IPS DF 6.9 (cell line): ENCODE measurements at regions not wholly inside any gene's neighbourhood (a gene's known extent, or its start where the extent isn't known, plus 50 kb on each side); places are given as distances from the start of the nearest gene placed in this dataset.

Experiments used
- DNase-seq: peaks from one replicate; pipeline ENCODE4 v3.0.0-alpha.2; 2013; ENCODE audit warnings: low read depth, low spot score
- H3K27ac ChIP-seq: one replicate; pipeline ENCODE4 v1.5.1; 2013; ENCODE audit warnings: low read length, control low read depth
- H3K27me3 ChIP-seq: 2 replicates; pipeline ENCODE4 v1.6.1; 2013; ENCODE audit warnings: mild to moderate bottlenecking, low read length; ENCODE audit not compliant: control insufficient read depth, insufficient read depth
- H3K36me3 ChIP-seq: 2 replicates; pipeline ENCODE4 v1.6.1; 2013; ENCODE audit warnings: low read length; ENCODE audit not compliant: control insufficient read depth, insufficient read depth
- H3K4me1 ChIP-seq: 2 replicates; pipeline ENCODE4 v1.6.1; 2013; ENCODE audit warnings: low read length; ENCODE audit not compliant: control insufficient read depth, insufficient read depth
- H3K4me3 ChIP-seq: 2 replicates; pipeline ENCODE4 v1.5.1; 2013; ENCODE audit warnings: mild to moderate bottlenecking, low read length
- H3K9me3 ChIP-seq: 2 replicates; pipeline ENCODE4 v1.6.1; 2013; ENCODE audit warnings: low read length, inconsistent platforms; ENCODE audit not compliant: control insufficient read depth, insufficient read depth
- WGBS: extraction: QIAGEN DNeasy Blood & Tissue Kit; methylation state at CpG from one replicate; pipeline ENCODE4 v1.1.7; 2013; ENCODE audit warnings: mixed read lengths, missing lambda C conversion rate; ENCODE audit not compliant: insufficient read length, insufficient coverage; 5-methylcytosine and 5-hydroxymethylcytosine counted together

GRCh38 chr1:245054105-245054504, 100.7 kb upstream of the KIF26B start:
- no peak for DNase-seq
- no peaks in the 10 kb centered on the region for H3K36me3 ChIP-seq
- no CpG with 5 or more reads among the region's 7 CpGs for WGBS
- H3K4me1 ChIP-seq, result peaks cover 5% of the 10 kb centered on the region; the same call in 1 of the 2 replicates
- H3K27ac ChIP-seq, result no peak overlapping the region
- H3K9me3 ChIP-seq, result no peaks in the 10 kb centered on the region
- H3K4me3 ChIP-seq, result no peak overlapping the region
- no peaks in the 10 kb centered on the region for H3K27me3 ChIP-seq

GRCh38 chr1:245052258-245052657, 102.5 kb upstream of the KIF26B start:
- Histone ChIP-seq H3K4me3 (no peak overlapping the region), H3K27ac (no peak overlapping the region), H3K9me3 (no peaks in the 10 kb centered on the region), H3K4me1 (peaks cover 5% of the 10 kb centered on the region; the same call in 1 of the 2 replicates), H3K27me3 (no peaks in the 10 kb centered on the region), H3K36me3 (no peaks in the 10 kb centered on the region)
- no CpG with 5 or more reads among the region's 10 CpGs for WGBS
- DNase-seq, result no peak

GRCh38 chr1:245051349-245052221, 103.2 kb upstream of the KIF26B start:
- no peak for DNase-seq
- Histone ChIP-seq H3K27me3 (no peaks in the 10 kb centered on the region), H3K9me3 (no peaks in the 10 kb centered on the region), H3K4me3 (no peak overlapping the region), H3K27ac (no peak overlapping the region), H3K4me1 (peaks cover 6% of the 10 kb centered on the region; the same call in 1 of the 2 replicates), H3K36me3 (no peaks in the 10 kb centered on the region)
- no CpG with 5 or more reads among the region's 18 CpGs for WGBS

- no peak for DNase-seq
- Histone ChIP-seq H3K27me3 (no peaks in the 10 kb centered on the region), H3K4me3 (no peak overlapping the region), H3K9me3 (no peaks in the 10 kb centered on the region), H3K36me3 (no peaks in the 10 kb centered on the region), H3K4me1 (0 out of 2 replicates have a peak, but pooled peaks cover 1% of the 10 kb centered on the region), H3K27ac (no peak overlapping the region)
- no CpG with 5 or more reads among the region's 11 CpGs for WGBS
Measured at GRCh38 chr1:245046769-245047168, 108.0 kb upstream of the KIF26B start.

GRCh38 chr1:245046315-245046714, 108.5 kb upstream of the KIF26B start:
- Histone ChIP-seq H3K27me3 (no peaks in the 10 kb centered on the region), H3K9me3 (no peaks in the 10 kb centered on the region), H3K4me3 (no peak overlapping the region), H3K4me1 (0 out of 2 replicates have a peak, but pooled peaks cover 1% of the 10 kb centered on the region), H3K36me3 (no peaks in the 10 kb centered on the region), H3K27ac (no peak overlapping the region)
- no peak for DNase-seq
- no CpG with 5 or more reads among the region's 9 CpGs for WGBS

- no peaks in the 10 kb centered on the region for H3K27me3 ChIP-seq
- H3K4me3 ChIP-seq, result no peak overlapping the region
- H3K36me3 ChIP-seq, result no peaks in the 10 kb centered on the region
- no CpG with 5 or more reads among the region's 9 CpGs for WGBS
- no peak overlapping the region for H3K27ac ChIP-seq
- H3K4me1 ChIP-seq, result 0 out of 2 replicates have a peak, but pooled peaks cover 1% of the 10 kb centered on the region
- no peak for DNase-seq
- no peaks in the 10 kb centered on the region for H3K9me3 ChIP-seq
Measured at GRCh38 chr1:245045087-245045881, 109.5 kb upstream of the KIF26B start.

GRCh38 chr1:245043611-245043940, 111.2 kb upstream of the KIF26B start:
- no CpG with 5 or more reads among the region's 6 CpGs for WGBS
- Histone ChIP-seq H3K4me1 (0 out of 2 replicates have a peak, but pooled peaks cover 1% of the 10 kb centered on the region), H3K36me3 (no peaks in the 10 kb centered on the region), H3K27ac (no peak overlapping the region), H3K27me3 (no peaks in the 10 kb centered on the region), H3K9me3 (no peaks in the 10 kb centered on the region), H3K4me3 (no peak overlapping the region)
- no peak for DNase-seq

- WGBS, result 100% methylated on average over 3 of the region's 9 CpGs
- no peak overlapping the region for H3K27ac ChIP-seq
- no peaks in the 10 kb centered on the region for H3K36me3 ChIP-seq
- no peaks in the 10 kb centered on the region for H3K27me3 ChIP-seq
- H3K4me3 ChIP-seq, result no peak overlapping the region
- no peaks in the 10 kb centered on the region for H3K9me3 ChIP-seq
- DNase-seq, result no peak
- H3K4me1 ChIP-seq, result no peaks in the 10 kb centered on the region
Measured at GRCh38 chr1:245041058-245041698, 113.6 kb upstream of the KIF26B start.

- WGBS, result no CpG with 5 or more reads among the region's 3 CpGs
- Histone ChIP-seq H3K4me3 (no peak overlapping the region), H3K4me1 (no peaks in the 10 kb centered on the region), H3K9me3 (no peaks in the 10 kb centered on the region), H3K27ac (no peak overlapping the region), H3K36me3 (no peaks in the 10 kb centered on the region), H3K27me3 (no peaks in the 10 kb centered on the region)
- DNase-seq, result no peak
Measured at GRCh38 chr1:245039196-245039595, 115.6 kb upstream of the KIF26B start.

GRCh38 chr1:245036102-245036501, 118.7 kb upstream of the KIF26B start:
- Histone ChIP-seq H3K4me1 (no peaks in the 10 kb centered on the region), H3K36me3 (no peaks in the 10 kb centered on the region), H3K9me3 (no peaks in the 10 kb centered on the region), H3K27ac (no peak overlapping the region), H3K4me3 (no peak overlapping the region), H3K27me3 (no peaks in the 10 kb centered on the region)
- no CpG with 5 or more reads among the region's 1 CpG for WGBS
- no peak for DNase-seq
